HCT116 (cell line): ENCODE measurements at regions not wholly inside any gene's neighbourhood (a gene's known extent, or its start where the extent isn't known, plus 50 kb on each side); places are given as distances from the start of the nearest gene placed in this dataset.
"Not testable (repeated sequence)": the region's sequence is repeated elsewhere in the genome, so short reads cannot be mapped to it uniquely, and the experiment has no call there.

Source experiments
- CTCF ChIP-seq, 3 experiments: fragments of 200-600 bp in 1 of 3; sonication (generic) in 1 of 3; IDR thresholded peaks in 2 of 3; conservative IDR thresholded peaks in 1 of 3; 2 replicates each; pipeline ENCODE4 v1.5.1; 2012 to 2017; ENCODE audit warnings: low read depth in 2 of 3, low read length in 2 of 3, antibody characterized with exemption in 1 of 3, borderline replicate concordance in 1 of 3, control low read depth in 1 of 3, mild to moderate bottlenecking in 1 of 3, mixed read lengths in 1 of 3, mixed run types in 1 of 3, moderate library complexity in 1 of 3; ENCODE audit not compliant: insufficient read depth in 1 of 3
- EZH2 ChIP-seq: fragments of 200-600 bp; sonication (generic); IDR thresholded peaks from 2 replicates; pipeline ENCODE4 v1.6.1; 2017; ENCODE audit warnings: antibody characterized with exemption, mixed run types
- POLR2A ChIP-seq: IDR thresholded peaks from 2 replicates; pipeline ENCODE4 v1.7.0; 2011; ENCODE audit warnings: borderline replicate concordance; ENCODE audit not compliant: insufficient read depth, insufficient read length; ENCODE audit errors: extremely low read depth

- TF ChIP-seq CTCF (IDR thresholded peaks at IDR 0.05 in 2 of 3, conservative IDR thresholded peaks at IDR 0.05 in 1 of 3; ENCODE audit: borderline replicate concordance in 1 of 3, insufficient read depth in 1 of 3, low read depth in 2 of 3, low read length in 2 of 3); EZH2; POLR2A: not testable (repeated sequence)
Observed at GRCh38 chr4:28514766-28515165, 1654.1 kb downstream of the STIM2 start.
